Thoracic aorta (tissue), 2 donors: ENCODE measurements at regions not wholly inside any gene's neighbourhood (a gene's known extent, or its start where the extent isn't known, plus 50 kb on each side); places are given as distances from the start of the nearest gene placed in this dataset.

ENCODE experiments used
- ATAC-seq: fragments of 150-250 bp; one replicate; pipeline ENCODE4 v1.8.0; 2017; ENCODE audit warnings: low read depth; ENCODE audit not compliant: insufficient number of reproducible peaks, low FRiP score
- DNase-seq: peaks from one replicate; pipeline ENCODE4 v3.0.0-alpha.2; 2020; ENCODE audit warnings: low spot score
- H3K27ac ChIP-seq, 2 donors: fragments of 200-600 bp; sonication (generic); 1 replicate in 1 of 2; 2 replicates in 1 of 2; pipeline ENCODE4 v1.5.1; 2016; ENCODE audit warnings: mild to moderate bottlenecking in 2 of 2, moderate library complexity in 2 of 2
- H3K27me3 ChIP-seq: fragments of 200-600 bp; sonication (generic); replicated peaks from 2 replicates; pipeline ENCODE4 v1.6.0; 2016; ENCODE audit warnings: mild to moderate bottlenecking; ENCODE audit not compliant: insufficient read depth
- H3K36me3 ChIP-seq: fragments of 200-600 bp; sonication (generic); one replicate; pipeline ENCODE4 v1.5.1; 2016
- H3K4me1 ChIP-seq, 2 donors: fragments of 200-600 bp; sonication (generic); 1 replicate in 1 of 2; 2 replicates in 1 of 2; pipeline versions ENCODE4 v1.5.1 to v1.6.0; 2016; ENCODE audit warnings: low read depth in 2 of 2, mild to moderate bottlenecking in 1 of 2; ENCODE audit not compliant: control insufficient read depth in 1 of 2
- H3K4me3 ChIP-seq: fragments of 200-600 bp; sonication (generic); 2 replicates; pipeline ENCODE4 v1.5.1; 2016; ENCODE audit warnings: mild to moderate bottlenecking
- H3K9me3 ChIP-seq: fragments of 200-600 bp; sonication (generic); 2 replicates; pipeline ENCODE4 v1.5.1; 2016
- CTCF ChIP-seq: fragments of 200-600 bp; sonication (generic); IDR thresholded peaks from one replicate; pipeline ENCODE4 v1.5.1; 2019; ENCODE audit warnings: antibody characterized with exemption

- Histone ChIP-seq H3K36me3 (no peaks in the 10 kb centered on the region), H3K9me3 (no peaks in the 10 kb centered on the region), H3K27ac (no peak overlapping the region), H3K4me1 (no peaks in the 10 kb centered on the region), H3K27me3 (no peaks in the 10 kb centered on the region), H3K4me3 (no peak overlapping the region)
- DNase-seq: no peak
- no peak for TF ChIP-seq CTCF
- no peak for ATAC-seq
These were observed 385.1 kb downstream of the TCERG1L start for GRCh38 chr10:130926442-130926841.

GRCh38 chr10:130927157-130927556, 384.4 kb downstream of the TCERG1L start:
- no peak for TF ChIP-seq CTCF

GRCh38 chr10:130928306-130928705, 383.2 kb downstream of the TCERG1L start:
- H3K27me3 ChIP-seq: no peaks in the 10 kb centered on the region
- no peak for ATAC-seq
- no peak for DNase-seq
- H3K9me3 ChIP-seq: no peaks in the 10 kb centered on the region
- H3K4me1 ChIP-seq: no peaks in the 10 kb centered on the region
- H3K27ac ChIP-seq: no peak overlapping the region
- H3K36me3 ChIP-seq: no peaks in the 10 kb centered on the region
- no peak for TF ChIP-seq CTCF
- no peak overlapping the region for H3K4me3 ChIP-seq

More at GRCh38 chr10:130927157-130927556, 384.4 kb downstream of the TCERG1L start:
- Histone ChIP-seq H3K36me3 (no peaks in the 10 kb centered on the region), H3K27me3 (no peaks in the 10 kb centered on the region), H3K4me1 (no peaks in the 10 kb centered on the region), H3K4me3 (no peak overlapping the region), H3K9me3 (no peaks in the 10 kb centered on the region), H3K27ac (no peak overlapping the region)
- DNase-seq (no peak), ATAC-seq (no peak)

- Histone ChIP-seq H3K27ac (no peak overlapping the region), H3K4me3 (no peak overlapping the region), H3K27me3 (no peaks in the 10 kb centered on the region), H3K9me3 (no peaks in the 10 kb centered on the region), H3K36me3 (no peaks in the 10 kb centered on the region), H3K4me1 (no peaks in the 10 kb centered on the region)
- ATAC-seq (no peak), DNase-seq (no peak)
- no peak for TF ChIP-seq CTCF
These were observed 381.8 kb downstream of the TCERG1L start for GRCh38 chr10:130929422-130930325.

- no peaks in the 10 kb centered on the region for H3K9me3 ChIP-seq
- H3K27me3 ChIP-seq: no peaks in the 10 kb centered on the region
- TF ChIP-seq CTCF: no peak
- no peak overlapping the region for H3K4me3 ChIP-seq
- ATAC-seq: no peak
- H3K27ac ChIP-seq: no peak overlapping the region
- no peaks in the 10 kb centered on the region for H3K36me3 ChIP-seq
- H3K4me1 ChIP-seq: no peaks in the 10 kb centered on the region
- DNase-seq: no peak
These were observed 380.7 kb downstream of the TCERG1L start for GRCh38 chr10:130930821-130931220.
